ENCODE measurements at regions not wholly inside any gene's neighbourhood (a gene's known extent, or its start where the extent isn't known, plus 50 kb on each side); places are given as distances from the start of the nearest gene placed in this dataset. TPM values are rescaled to one million over a fixed set of nuclear protein-coding genes. Genes with fewer than 3 reads are reported as not detected.

DNA sequence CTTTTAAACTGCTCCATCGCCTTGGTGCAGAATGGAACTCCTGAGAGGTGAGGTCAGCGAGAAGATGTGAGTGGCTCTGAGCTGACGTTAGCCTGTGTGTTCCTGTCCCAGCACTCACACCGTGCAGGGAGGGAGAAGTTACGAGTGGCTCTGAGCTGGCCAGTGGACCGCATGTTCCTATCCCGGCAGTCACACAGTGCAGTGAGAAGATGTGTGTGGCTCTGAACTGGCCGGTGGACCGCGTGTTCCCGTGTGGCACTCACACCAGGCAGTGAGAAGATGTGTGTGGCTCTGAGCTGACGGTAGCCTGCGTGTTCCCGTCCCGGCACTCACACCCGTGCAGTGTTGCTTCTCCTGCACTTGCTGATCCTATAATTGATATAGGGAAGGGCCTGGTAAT, 59.9 kb downstream of the VCPKMT start:
- TF ChIP-seq, protein P1, sequence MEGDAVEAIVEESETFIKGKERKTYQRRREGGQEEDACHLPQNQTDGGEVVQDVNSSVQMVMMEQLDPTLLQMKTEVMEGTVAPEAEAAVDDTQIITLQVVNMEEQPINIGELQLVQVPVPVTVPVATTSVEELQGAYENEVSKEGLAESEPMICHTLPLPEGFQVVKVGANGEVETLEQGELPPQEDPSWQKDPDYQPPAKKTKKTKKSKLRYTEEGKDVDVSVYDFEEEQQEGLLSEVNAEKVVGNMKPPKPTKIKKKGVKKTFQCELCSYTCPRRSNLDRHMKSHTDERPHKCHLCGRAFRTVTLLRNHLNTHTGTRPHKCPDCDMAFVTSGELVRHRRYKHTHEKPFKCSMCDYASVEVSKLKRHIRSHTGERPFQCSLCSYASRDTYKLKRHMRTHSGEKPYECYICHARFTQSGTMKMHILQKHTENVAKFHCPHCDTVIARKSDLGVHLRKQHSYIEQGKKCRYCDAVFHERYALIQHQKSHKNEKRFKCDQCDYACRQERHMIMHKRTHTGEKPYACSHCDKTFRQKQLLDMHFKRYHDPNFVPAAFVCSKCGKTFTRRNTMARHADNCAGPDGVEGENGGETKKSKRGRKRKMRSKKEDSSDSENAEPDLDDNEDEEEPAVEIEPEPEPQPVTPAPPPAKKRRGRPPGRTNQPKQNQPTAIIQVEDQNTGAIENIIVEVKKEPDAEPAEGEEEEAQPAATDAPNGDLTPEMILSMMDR (IDR thresholded peaks at IDR 0.05; ENCODE audit: insufficient read depth, low read depth, low read length): no peak
- no peak for DNase-seq (ENCODE audit: low read depth)
- H3K4me3 ChIP-seq (ENCODE audit: low read depth, low read length): no peak overlapping the region
- no peaks in the 10 kb centered on the region for H3K27me3 ChIP-seq (ENCODE audit: control insufficient read depth, insufficient read depth, low read length)
- POLR2A ChIA-PET: no interaction called here
- H3K36me3 ChIP-seq (ENCODE audit: control insufficient read depth, insufficient read depth, low read length): no peaks in the 10 kb centered on the region; the same call in 1 of the 2 replicates
- CTCF ChIA-PET: interaction anchor here (1.4 kb wide), 1 partner anchor 11 kb away, joined by 4 read pairs; no protein-coding TSS in a partner anchor

DNA sequence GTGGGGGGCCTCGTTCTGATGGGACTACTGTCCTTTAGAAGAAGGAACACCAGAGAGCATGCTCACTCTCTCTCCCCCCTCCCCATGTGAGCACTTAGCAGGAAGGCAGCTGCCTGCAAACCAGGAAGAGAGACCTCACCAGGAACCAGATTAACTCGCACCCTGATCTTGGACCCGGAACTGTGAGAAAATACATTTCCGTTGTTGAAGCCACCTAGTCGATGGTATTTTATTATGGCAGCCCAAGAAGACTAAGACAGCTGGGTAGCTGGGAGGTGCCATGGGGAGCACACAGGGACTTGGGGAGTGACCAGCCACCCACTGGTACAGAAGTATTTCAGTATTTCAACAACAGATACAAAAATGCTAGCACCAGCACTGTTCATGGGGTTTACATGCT, 59.0 kb downstream of the VCPKMT start:
- Histone ChIP-seq H3K27me3 (ENCODE audit: control insufficient read depth, insufficient read depth, low read length) (no peaks in the 10 kb centered on the region), H3K36me3 (ENCODE audit: control insufficient read depth, insufficient read depth, low read length) (no peaks in the 10 kb centered on the region; the same call in 1 of the 2 replicates), H3K4me3 (ENCODE audit: low read depth, low read length) (no peak overlapping the region)
- no peak for DNase-seq (ENCODE audit: low read depth)
- CTCF ChIA-PET: interaction anchor here (1.4 kb wide), 1 partner anchor 12 kb away, joined by 4 read pairs; no protein-coding TSS in a partner anchor
- POLR2A ChIA-PET: no interaction called here
- TF ChIP-seq, protein P1 (IDR thresholded peaks at IDR 0.05; ENCODE audit: insufficient read depth, low read depth, low read length): no peak

DNA sequence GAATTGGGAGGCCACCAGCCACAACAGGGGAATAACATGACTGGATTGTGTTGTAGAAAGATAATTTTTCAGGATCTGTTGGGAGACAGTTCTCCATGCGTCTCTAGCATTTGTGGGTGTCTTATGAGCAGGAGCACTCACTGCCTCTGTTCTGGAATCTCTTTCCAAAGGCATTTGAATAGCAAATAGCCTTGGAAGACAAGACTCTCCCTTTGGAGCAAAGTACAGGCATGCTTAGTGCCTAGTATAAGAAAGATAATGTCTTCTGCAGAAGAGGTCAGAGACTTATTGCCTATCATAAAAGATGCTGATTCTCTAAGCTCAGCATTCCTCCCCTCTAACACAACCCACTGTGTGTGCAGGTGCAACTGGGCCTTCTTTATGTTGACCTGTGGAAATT, 58.3 kb downstream of the VCPKMT start:
- CTCF ChIA-PET: no interaction called here
- TF ChIP-seq, protein P1 (IDR thresholded peaks at IDR 0.05; ENCODE audit: insufficient read depth, low read depth, low read length): no peak
- no peak for DNase-seq (ENCODE audit: low read depth)
- POLR2A ChIA-PET: no interaction called here
- no peak overlapping the region for H3K4me3 ChIP-seq (ENCODE audit: low read depth, low read length)
- no peaks in the 10 kb centered on the region for H3K27me3 ChIP-seq (ENCODE audit: control insufficient read depth, insufficient read depth, low read length)
- H3K36me3 ChIP-seq (ENCODE audit: control insufficient read depth, insufficient read depth, low read length): no peaks in the 10 kb centered on the region; the same call in 1 of the 2 replicates

Small RNA genes lying in the stretch of these regions (small RNA-seq; reads per million reads assigned to genes)
- gene MIR6076 (ENCODE audit: insufficient read length, low read depth, low replicate concordance): not detected

Data from BJ (cell line).